Endothelial cell of umbilical vein (primary cell): ENCODE measurements at regions not wholly inside any gene's neighbourhood (a gene's known extent, or its start where the extent isn't known, plus 50 kb on each side); places are given as distances from the start of the nearest gene placed in this dataset.

ENCODE experiments used
- BruUV-seq: library from RNA; stranded (reverse); fragments of 400-500 nt; replicated peaks from 2 replicates; lab custom pipeline; 2021; lab: Mats Ljungman, UMichigan
- CTCF ChIA-PET: fragments of 300-600, 350-600 bp; sonication (Branson Sonifier 250); formaldehyde crosslinking; loops from one replicate; lab custom pipeline; 2021; ENCODE audit warnings: antibody characterized with exemption, inconsistent platforms; lab: Charles Lee
- POLR2A ChIA-PET: fragments of 300-600, 350-600 bp; sonication (Branson Sonifier 250); formaldehyde crosslinking; loops from one replicate; lab custom pipeline; 2021; ENCODE audit warnings: antibody characterized with exemption, inconsistent platforms; lab: Charles Lee
- DNase-seq: peaks from one replicate; pipeline ENCODE4 v3.0.0-alpha.2; 2011; ENCODE audit warnings: low read depth, low spot score
- FAIRE-seq: peaks from 2 replicates; lab custom pipeline; 2011; peaks lifted over from hg19 to GRCh38; lab: Jason Lieb, UNC
- H2AFZ ChIP-seq: 2 replicates; pipeline ENCODE4 v1.6.0; 2012; ENCODE audit warnings: low read depth, low read length, control low read depth, inconsistent platforms
- H3K27ac ChIP-seq: 2 replicates; pipeline ENCODE4 v1.5.1; 2011; ENCODE audit warnings: low read depth, mild to moderate bottlenecking, control low read depth, low read length, moderate library complexity; ENCODE audit not compliant: insufficient read depth
- H3K27me3 ChIP-seq, 2 experiments: 2 replicates each; pipeline versions ENCODE4 v1.6.0 to v1.6.1; 2011; ENCODE audit warnings: low read length in 2 of 2, mixed read lengths in 1 of 2; ENCODE audit not compliant: control insufficient read depth in 2 of 2, insufficient read depth in 2 of 2
- H3K36me3 ChIP-seq, 2 experiments: 2 replicates in 1 of 2; 3 replicates in 1 of 2; pipeline ENCODE4 v1.5.1; 2011; ENCODE audit warnings: low read length in 2 of 2, mild to moderate bottlenecking in 1 of 2, moderate library complexity in 1 of 2; ENCODE audit not compliant: control insufficient read depth in 2 of 2, insufficient read depth in 2 of 2; ENCODE audit errors: extremely low read depth in 1 of 2
- H3K4me1 ChIP-seq: 3 replicates; pipeline ENCODE4 v1.5.1; 2011; ENCODE audit warnings: mild to moderate bottlenecking, low read length; ENCODE audit not compliant: control insufficient read depth, insufficient read depth; ENCODE audit errors: extremely low read depth
- H3K4me2 ChIP-seq: 2 replicates; pipeline ENCODE4 v1.6.1; 2011; ENCODE audit warnings: low read length, control low read depth, mixed read lengths; ENCODE audit not compliant: insufficient read depth
- H3K4me3 ChIP-seq, 3 experiments: fragments of 200-600 bp in 1 of 3; sonication (generic), shearing (Covaris generic) in 1 of 3; replicated peaks in 1 of 3; 2 replicates each; pipeline ENCODE4 v1.5.1; 2011 to 2016; ENCODE audit warnings: control low read depth in 3 of 3, low read length in 3 of 3, mild to moderate bottlenecking in 2 of 3, inconsistent platforms in 1 of 3, low read depth in 1 of 3, moderate library complexity in 1 of 3; ENCODE audit not compliant: insufficient read depth in 1 of 3
- H3K79me2 ChIP-seq: 2 replicates; pipeline ENCODE4 v1.6.0; 2012; ENCODE audit warnings: low read length, inconsistent platforms; ENCODE audit not compliant: control insufficient read depth, insufficient read depth
- H3K9ac ChIP-seq: replicated peaks from 2 replicates; pipeline ENCODE3; 2011; ENCODE audit warnings: low read length, control low read depth; ENCODE audit not compliant: insufficient read depth; ENCODE audit errors: extremely low read depth
- H3K9me1 ChIP-seq: replicated peaks from 3 replicates; pipeline ENCODE4 v1.6.0; 2011; ENCODE audit warnings: mild to moderate bottlenecking, low read length; ENCODE audit not compliant: control insufficient read depth, insufficient read depth; ENCODE audit errors: extremely low read depth
- H3K9me3 ChIP-seq: replicated peaks from 2 replicates; pipeline ENCODE4 v1.5.1; 2012; ENCODE audit warnings: low read length, inconsistent platforms; ENCODE audit not compliant: control insufficient read depth, insufficient read depth
- H4K20me1 ChIP-seq: replicated peaks from 2 replicates; pipeline ENCODE3; 2011; ENCODE audit warnings: mild to moderate bottlenecking, low read length; ENCODE audit not compliant: control insufficient read depth, insufficient read depth; ENCODE audit errors: extremely low read depth
- CTCF ChIP-seq, 2 donors: IDR thresholded peaks; 1 replicate in 1 of 2; 2 replicates in 1 of 2; pipeline ENCODE4 v1.5.1; 2011; ENCODE audit warnings: low read length in 2 of 2, mild to moderate bottlenecking in 2 of 2, moderate library complexity in 2 of 2, control low read depth in 1 of 2, inconsistent platforms in 1 of 2, low read depth in 1 of 2; ENCODE audit not compliant: insufficient read depth in 1 of 2; ENCODE audit errors: extremely low read depth in 1 of 2
- EZH2 ChIP-seq: IDR thresholded peaks from 2 replicates; pipeline ENCODE4 v1.6.1; 2012; ENCODE audit warnings: borderline replicate concordance, low read depth, mild to moderate bottlenecking, moderate library complexity, low read length, inconsistent platforms; ENCODE audit not compliant: severe bottlenecking
- FOS ChIP-seq: IDR thresholded peaks from 2 replicates; pipeline ENCODE4 v1.6.1; 2011; ENCODE audit warnings: mild to moderate bottlenecking, low read length, moderate library complexity, borderline replicate concordance; ENCODE audit not compliant: insufficient read depth
- GATA2 ChIP-seq: IDR thresholded peaks from 2 replicates; pipeline ENCODE4 v1.7.0; 2011; ENCODE audit warnings: low read depth, mild to moderate bottlenecking, moderate library complexity, mixed read lengths, low read length; ENCODE audit not compliant: insufficient read length, insufficient read depth
- JUN ChIP-seq: IDR thresholded peaks from 2 replicates; pipeline ENCODE4 v1.6.1; 2011; ENCODE audit warnings: borderline replicate concordance, low read depth; ENCODE audit not compliant: insufficient read length, insufficient read depth
- MAX ChIP-seq: IDR thresholded peaks from 2 replicates; pipeline ENCODE4 v1.6.1; 2011; ENCODE audit not compliant: insufficient read depth, insufficient read length
- MYC ChIP-seq: IDR thresholded peaks from one replicate; pipeline ENCODE4 v1.6.1; 2011; ENCODE audit warnings: mild to moderate bottlenecking, low read depth, low read length
- POLR2A ChIP-seq: IDR thresholded peaks from 2 replicates; pipeline ENCODE4 v1.6.1; 2012; ENCODE audit warnings: low read depth, mild to moderate bottlenecking, control low read depth, low read length
- POLR2AphosphoS5 ChIP-seq: IDR thresholded peaks from 2 replicates; pipeline ENCODE4 v1.6.1; 2012; ENCODE audit warnings: low read depth, mild to moderate bottlenecking, control low read depth, low read length, moderate library complexity; ENCODE audit not compliant: insufficient read depth
- dilution Hi-C: fragments of 300-500 bp; cut with MboI; formaldehyde crosslinking; loops from one replicate; pipeline ENCODE4 v1.15.0; 2019; ENCODE audit warnings: low sequenced_read_pairs; ENCODE audit not compliant: extremely low pct_ligation_motif_present
- intact Hi-C: fragments of 100-400 bp; cut with micrococcal nuclease; formaldehyde crosslinking; loops from one replicate; pipeline ENCODE4 v1.10.0; 2022

GRCh38 chr2:122231296-122231695 is 475.8 kb downstream of the TSN start:
- intact Hi-C loops (no loop called here), dilution Hi-C loops (no loop called here)
- H4K20me1 ChIP-seq, result no peaks in the 10 kb centered on the region
- H3K4me2 ChIP-seq, result no peak overlapping the region
- H3K36me3 ChIP-seq, result no peaks in the 10 kb centered on the region
- no TSS peak for BruUV-seq
- H3K9me3 ChIP-seq, result no peaks in the 10 kb centered on the region
- H3K27me3 ChIP-seq, result no peaks in the 10 kb centered on the region
- H3K4me3 ChIP-seq, result no peak overlapping the region
- POLR2A ChIA-PET, result no interaction called here
- no peak overlapping the region for H3K9ac ChIP-seq
- DNase-seq (no peak), FAIRE-seq (no peak)
- H3K9me1 ChIP-seq, result no peaks in the 10 kb centered on the region
- TF ChIP-seq FOS (no peak), CTCF (IDR thresholded peaks at IDR 0.05; ENCODE audit: extremely low read depth in 1 of 2, insufficient read depth in 1 of 2, low read depth in 1 of 2, low read length in 2 of 2) (no peak), MAX (no peak), EZH2 (no peak), JUN (no peak), POLR2A (no peak), GATA2 (no peak), POLR2AphosphoS5 (no peak), MYC (no peak)
- H3K79me2 ChIP-seq, result no peaks in the 10 kb centered on the region
- H2AFZ ChIP-seq, result no peak overlapping the region
- CTCF ChIA-PET, result no interaction called here
- H3K27ac ChIP-seq, result no peak overlapping the region
- no peaks in the 10 kb centered on the region for H3K4me1 ChIP-seq
